HG02938 (cell line): ENCODE measurements at regions not wholly inside any gene's neighbourhood (a gene's known extent, or its start where the extent isn't known, plus 50 kb on each side); places are given as distances from the start of the nearest gene placed in this dataset.

Experiments used
- ATAC-seq: cut with Tn5 transposase; IDR thresholded peaks from one replicate; pipeline ENCODE4 v1.9.1; 2021; ENCODE audit warnings: mild to moderate bottlenecking, moderate library complexity; ENCODE audit not compliant: unreplicated experiment

DNA sequence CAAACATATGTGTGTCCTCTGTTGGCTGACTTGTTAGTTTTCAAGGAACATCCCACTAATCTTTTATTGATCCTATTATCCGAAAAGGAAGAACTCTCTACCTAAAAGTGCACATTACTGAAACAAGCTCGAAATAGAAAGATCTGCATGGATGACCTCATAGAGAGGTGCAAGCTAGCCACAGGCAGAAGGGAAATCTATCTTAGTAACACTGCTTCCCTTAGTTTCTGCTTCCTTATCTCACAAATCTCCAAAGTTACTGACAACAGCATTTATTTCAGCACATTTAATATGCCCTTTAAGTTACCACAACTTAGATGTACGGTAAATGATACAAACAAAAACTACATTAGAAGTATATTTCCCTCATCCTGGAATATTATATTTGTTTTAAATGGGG, 285.1 kb upstream of the CCDC54 start:
- no peak for ATAC-seq

DNA sequence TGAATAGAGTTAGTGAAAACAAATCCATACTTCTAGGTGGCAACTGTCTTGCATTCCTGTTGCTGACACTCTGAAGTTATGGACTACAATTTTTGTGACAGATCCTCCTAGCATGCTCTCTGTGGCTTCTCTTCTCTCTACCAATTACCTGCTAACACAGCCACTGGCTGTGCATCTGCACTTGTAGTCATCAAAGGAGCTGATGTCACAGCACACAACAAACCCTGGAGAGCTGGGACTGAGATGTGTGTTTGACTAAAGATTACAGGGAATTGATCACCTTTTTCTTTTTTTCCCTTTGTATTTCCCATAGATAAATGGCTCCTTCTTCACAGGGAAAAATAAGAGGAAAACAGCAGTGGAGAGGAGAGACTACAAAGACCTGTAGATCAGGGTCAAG, 278.4 kb upstream of the CCDC54 start:
- ATAC-seq = no peak

DNA sequence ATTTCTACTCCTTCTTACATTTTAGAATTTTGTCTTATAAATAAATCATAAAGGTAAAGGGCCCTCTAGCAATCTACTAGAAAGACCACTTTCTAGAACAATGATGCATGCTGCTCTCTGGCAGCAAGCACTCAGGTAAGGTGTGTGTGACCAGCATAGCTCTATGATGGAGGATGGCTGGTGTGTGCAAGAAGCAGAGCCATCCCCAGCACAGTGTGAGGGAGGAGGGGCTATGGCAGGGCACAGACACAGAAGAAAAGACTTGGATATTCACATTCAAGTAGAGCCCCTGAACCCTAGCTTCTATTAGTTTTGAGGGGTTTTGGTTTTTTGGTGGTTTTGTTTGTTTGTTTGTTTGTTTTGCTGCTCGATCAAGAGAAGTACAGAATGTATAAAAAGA, 277.1 kb upstream of the CCDC54 start:
- no peak for ATAC-seq

GRCh38 chr3:107100573-107100972, 276.7 kb upstream of the CCDC54 start:
- ATAC-seq = no peak

- ATAC-seq = no peak
These were observed 273.5 kb upstream of the CCDC54 start for GRCh38 chr3:107103786-107104185.

DNA sequence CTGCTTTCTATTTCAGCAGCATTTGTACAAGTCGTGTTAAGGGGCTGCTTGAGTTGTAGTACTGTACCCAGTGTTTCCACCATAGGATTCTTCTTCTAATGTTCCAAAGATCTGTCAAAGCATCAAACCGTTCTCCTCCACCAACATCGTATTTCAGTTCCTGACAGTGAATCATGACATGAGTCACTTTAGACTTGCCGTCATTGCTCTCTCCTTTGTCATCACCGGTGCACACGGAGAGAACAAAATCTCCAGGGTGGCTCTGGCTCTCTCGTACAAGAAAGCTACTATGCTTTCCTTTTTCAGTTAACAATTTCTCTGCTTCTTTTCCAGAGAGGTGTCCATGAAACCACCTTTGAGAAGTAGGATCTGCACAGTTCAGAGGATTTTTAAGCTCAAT, 270.9 kb upstream of the CCDC54 start:
- no peak for ATAC-seq

DNA sequence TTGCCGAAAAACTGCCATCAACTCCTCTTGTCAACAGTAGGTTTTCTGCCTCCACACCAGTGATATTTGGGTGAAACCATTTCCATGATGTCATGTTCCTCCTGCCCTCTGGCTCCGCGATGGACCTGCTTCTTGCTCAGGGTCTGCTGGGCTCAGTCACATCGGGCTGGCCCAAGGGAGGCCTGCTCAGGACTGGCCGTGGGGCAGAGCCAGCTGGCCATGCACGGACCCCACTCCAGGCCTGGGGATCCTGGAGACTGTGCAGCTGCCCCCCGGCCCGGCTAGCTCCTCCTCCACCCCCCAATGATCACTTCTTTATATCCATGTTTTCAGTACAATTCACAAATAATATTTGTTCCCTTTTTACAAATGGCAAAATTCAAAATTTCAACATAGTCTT, 270.3 kb upstream of the CCDC54 start:
- ATAC-seq = no peak

GRCh38 chr3:107110596-107111305, 266.5 kb upstream of the CCDC54 start:
- no peak for ATAC-seq

GRCh38 chr3:107111872-107112271, 265.4 kb upstream of the CCDC54 start:
- ATAC-seq = no peak

DNA sequence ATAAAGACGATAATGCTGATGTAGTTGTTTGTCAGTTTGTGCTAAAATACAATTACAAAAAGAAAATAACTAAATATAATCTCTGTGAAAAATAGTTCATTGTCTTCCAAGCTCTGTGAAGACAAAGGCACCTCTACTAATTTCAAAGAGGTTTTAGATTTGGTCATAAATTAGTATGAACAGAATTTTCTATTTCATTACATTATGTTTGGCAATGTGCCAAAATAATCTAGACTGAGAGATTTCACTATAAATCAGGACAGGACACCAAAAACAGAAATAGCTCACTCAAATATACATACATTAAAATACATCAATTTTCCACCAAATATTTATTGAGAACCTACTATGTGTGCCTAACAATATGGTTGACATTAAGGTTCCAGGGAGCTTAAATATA, 264.9 kb upstream of the CCDC54 start:
- ATAC-seq = no peak

DNA sequence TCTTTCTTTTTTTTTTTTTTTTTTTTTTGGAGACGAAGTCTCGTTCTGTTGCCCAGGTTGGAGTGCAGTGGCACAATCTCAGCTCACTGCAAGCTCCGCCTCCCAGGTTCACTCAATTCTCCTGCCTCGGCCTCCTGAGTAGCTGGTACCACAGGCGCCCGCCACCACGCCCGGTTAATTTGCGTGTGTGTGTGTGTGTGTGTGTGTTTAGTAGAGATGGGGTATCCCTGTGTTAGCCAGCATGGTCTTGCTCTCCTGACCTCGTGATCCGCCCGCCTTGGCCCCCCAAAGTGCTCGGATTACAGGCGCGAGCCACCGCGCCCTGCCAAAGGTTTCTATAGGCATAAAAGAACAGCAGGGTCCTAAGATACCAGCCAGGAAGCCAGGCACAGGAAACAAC, 261.0 kb upstream of the CCDC54 start:
- no peak for ATAC-seq

DNA sequence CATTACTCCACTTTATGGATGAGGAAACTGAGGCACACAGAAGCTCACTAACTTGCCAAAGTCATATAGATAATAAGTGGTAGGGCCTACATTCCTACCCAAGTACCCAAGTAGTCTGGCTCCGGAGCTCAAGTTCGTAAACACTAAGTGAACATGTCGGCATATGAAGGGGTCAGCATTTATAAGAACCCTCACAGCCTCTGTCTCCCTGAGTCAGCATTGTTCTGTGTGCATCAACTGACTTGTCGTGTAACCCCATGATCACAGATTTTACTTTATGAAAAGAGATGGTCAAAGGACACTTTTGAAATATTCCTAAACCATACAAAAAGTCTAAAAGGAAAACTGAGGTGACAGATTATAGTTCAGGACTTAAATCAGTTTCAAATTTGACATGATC, 260.1 kb upstream of the CCDC54 start:
- no peak for ATAC-seq

DNA sequence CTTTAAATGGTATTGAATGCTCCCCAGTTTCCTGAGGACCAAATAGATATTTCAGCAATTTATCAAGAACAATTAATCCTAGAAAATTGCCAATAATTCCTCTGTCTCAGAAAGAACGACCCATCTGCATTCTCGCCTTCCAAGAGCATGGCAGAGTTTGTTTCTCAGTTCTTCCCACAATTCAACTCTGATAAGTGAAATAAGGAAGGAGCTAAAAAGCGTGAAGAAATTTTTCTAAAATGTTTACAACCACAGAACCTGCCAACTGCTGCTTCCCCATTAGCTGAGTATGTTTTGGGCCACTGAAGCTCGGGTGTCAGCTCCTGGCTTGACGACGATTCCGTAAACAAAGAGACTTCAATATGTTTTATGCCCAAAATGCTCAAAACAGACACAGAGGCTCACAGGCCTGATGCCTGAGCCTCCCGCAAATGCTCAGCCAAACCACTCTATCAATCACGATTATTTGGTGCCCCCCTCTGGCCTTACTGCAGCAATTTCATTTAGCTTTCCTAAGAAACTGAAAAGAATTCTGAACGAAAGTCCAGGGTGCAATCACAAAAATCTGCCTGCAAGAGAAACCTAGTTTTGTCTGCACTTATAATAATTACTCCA, 259.2 kb upstream of the CCDC54 start:
- ATAC-seq = no peak

DNA sequence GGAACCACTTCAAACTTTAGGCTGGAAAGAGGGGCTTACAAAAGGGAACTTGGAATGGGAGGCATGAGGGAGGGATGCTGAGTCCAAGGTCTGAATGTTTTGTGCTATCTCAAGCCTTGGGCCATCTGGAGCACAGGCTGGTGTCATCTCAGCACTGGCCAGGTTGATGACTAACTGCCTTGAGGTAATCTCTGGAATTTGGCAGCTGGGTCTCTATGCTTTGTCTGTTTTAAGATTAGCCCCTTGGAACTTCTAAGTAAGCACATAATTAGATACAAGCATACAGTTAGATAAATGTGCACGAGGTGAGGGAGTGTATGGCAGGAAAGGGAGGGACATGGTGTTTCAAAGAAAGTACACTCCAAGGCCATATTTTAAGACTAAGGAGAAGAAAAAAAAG, 252.4 kb upstream of the CCDC54 start:
- ATAC-seq = no peak

GRCh38 chr3:107128946-107129345, 248.3 kb upstream of the CCDC54 start:
- no peak for ATAC-seq

- ATAC-seq = no peak
These were observed 247.0 kb upstream of the CCDC54 start for GRCh38 chr3:107130089-107130700.

GRCh38 chr3:107132674-107133073, 244.6 kb upstream of the CCDC54 start:
- no peak for ATAC-seq

- ATAC-seq = no peak
These were observed 243.3 kb upstream of the CCDC54 start for GRCh38 chr3:107133891-107134290.

GRCh38 chr3:107142171-107142570, 235.1 kb upstream of the CCDC54 start:
- ATAC-seq = no peak

DNA sequence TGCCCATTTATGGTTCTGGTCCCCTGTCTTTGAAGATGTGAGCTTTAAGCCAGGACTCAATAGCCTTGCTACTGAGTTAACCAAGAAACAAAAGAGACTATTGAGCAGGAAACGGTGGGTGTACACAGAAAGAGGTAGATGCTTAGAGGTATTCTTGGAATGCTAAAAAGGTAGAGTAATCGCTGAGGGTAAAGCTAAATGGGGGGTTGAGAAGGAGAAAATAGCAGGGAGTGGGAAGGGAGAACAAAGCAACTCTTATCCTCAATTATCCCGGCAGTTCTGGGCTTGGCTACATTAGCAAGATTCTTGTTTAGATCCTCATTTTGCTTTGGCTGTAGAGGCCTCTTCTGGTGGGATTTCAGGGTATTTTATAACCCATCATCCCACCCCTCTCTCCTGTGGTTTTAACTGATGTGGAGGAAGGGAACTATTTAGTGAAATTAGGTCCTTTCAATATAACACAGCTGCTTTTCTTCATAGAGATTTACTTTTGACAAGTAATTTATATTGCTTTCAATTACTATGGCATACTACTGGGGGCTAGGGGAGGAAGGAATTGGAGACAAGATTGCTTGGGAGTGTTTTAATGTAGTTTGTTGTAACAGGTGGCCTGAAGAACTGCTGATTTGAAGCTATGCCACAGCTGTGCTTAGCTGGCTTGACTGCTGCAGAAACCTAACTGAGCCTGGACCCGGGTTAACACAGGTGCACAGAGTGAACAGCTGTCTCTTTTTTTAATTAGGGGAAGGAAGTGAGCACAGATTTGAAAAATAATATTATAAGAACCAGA, 234.3 kb upstream of the CCDC54 start:
- no peak for ATAC-seq

- ATAC-seq = no peak
These were observed 226.6 kb upstream of the CCDC54 start for GRCh38 chr3:107150675-107151074.

GRCh38 chr3:107153981-107154380, 223.3 kb upstream of the CCDC54 start:
- ATAC-seq = no peak
